ENCODE measurements at regions not wholly inside any gene's neighbourhood (a gene's known extent, or its start where the extent isn't known, plus 50 kb on each side); places are given as distances from the start of the nearest gene placed in this dataset.

DNA sequence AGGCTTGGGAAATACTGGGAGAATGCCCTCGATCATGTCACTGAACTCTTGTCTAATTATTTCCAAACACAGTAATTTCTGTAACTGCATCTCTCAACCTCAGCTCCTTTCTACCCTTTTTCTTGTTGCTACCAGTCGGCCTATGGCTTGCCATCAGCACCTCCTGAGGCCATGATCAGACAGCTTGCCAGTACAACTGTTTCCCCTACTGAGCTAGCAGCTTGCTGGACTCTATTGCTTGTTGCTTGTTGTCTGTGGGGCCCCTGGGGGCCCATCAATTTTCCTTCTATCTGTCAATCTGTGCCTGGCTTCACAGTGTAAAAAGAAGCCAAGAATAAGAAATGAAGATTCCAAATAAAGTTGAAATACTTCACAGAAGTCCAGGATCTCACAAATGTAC is 123.9 kb downstream of the OPN5 start:
- intact Hi-C loops (cut with micrococcal nuclease) (no loop called here), in situ Hi-C loops (cut with MboI) (no loop called here)
- ATAC-seq (no peak), FAIRE-seq (no peak), DNase-seq (ENCODE audit: extremely low read depth in 1 of 4, low spot score in 3 of 4) (no peak)
- TF ChIP-seq POLR2AphosphoS2 (IDR thresholded peaks at IDR 0.05; ENCODE audit: low read length) (no peak), KLF16 (IDR thresholded peaks at IDR 0.05) (no peak), ZC3H8 (IDR thresholded peaks at IDR 0.05) (no peak), POLR2B (IDR thresholded peaks at IDR 0.05; ENCODE audit: low read depth, partially characterized antibody) (no peak), KHSRP (IDR thresholded peaks at IDR 0.05) (no peak), HNRNPK (IDR thresholded peaks at IDR 0.05; ENCODE audit: low read depth, low read length, poor library complexity, severe bottlenecking) (no peak), HDAC8 (tag; IDR thresholded peaks at IDR 0.05) (no peak), SIN3A (IDR thresholded peaks at IDR 0.05; ENCODE audit: borderline replicate concordance in 2 of 2, control insufficient read depth in 1 of 2, low read depth in 2 of 2, low read length in 2 of 2) (no peak), TCF7 (IDR thresholded peaks at IDR 0.05; ENCODE audit: borderline replicate concordance) (no peak), SNIP1 (IDR thresholded peaks at IDR 0.05; ENCODE audit: low read depth) (no peak), HDAC1 (IDR thresholded peaks at IDR 0.05) (no peak), PHTF2 (CRISPR knock-in tag; IDR thresholded peaks at IDR 0.05) (no peak), MCM2 (IDR thresholded peaks at IDR 0.05; ENCODE audit: low read depth) (no peak)
- ChIA-PET CTCF (ENCODE audit: low intra/inter-chr PET ratio) (no interaction called here), POLR2A (interaction anchor here (1.0 kb wide), 1 partner anchor 17 kb away, joined by 4 read pairs; no protein-coding TSS in a partner anchor)
- no peaks in the 10 kb centered on the region for H3K27me3 ChIP-seq (ENCODE audit: control insufficient read depth in 2 of 2, insufficient read depth in 2 of 2, low read length in 2 of 2)
- H3K36me3 ChIP-seq (ENCODE audit: control insufficient read depth, insufficient read depth, low read length), result no peaks in the 10 kb centered on the region
- no peaks in the 10 kb centered on the region for H3K79me2 ChIP-seq (ENCODE audit: control insufficient read depth, insufficient read depth, low read length)
- no peak overlapping the region for H2AFZ ChIP-seq (ENCODE audit: low read depth, low read length)
- H3K9me3 ChIP-seq (replicated peaks; ENCODE audit: control insufficient read depth, insufficient read depth, low read depth, low read length), result no peaks in the 10 kb centered on the region
- no peak overlapping the region for H3K27ac ChIP-seq (ENCODE audit: extremely low read depth, low read depth, low read length)
- no peak overlapping the region for H3K4me2 ChIP-seq (ENCODE audit: insufficient read depth, low read length)
- no peaks in the 10 kb centered on the region for H3K9me1 ChIP-seq (ENCODE audit: control insufficient read depth, insufficient read depth, low read length)
- no TSS peak for BruUV-seq (replicated peaks)
- 0% methylated on average over 2 of the region's 2 CpGs for WGBS (ENCODE audit: insufficient coverage, low coverage, missing lambda C conversion rate)
- H4K20me1 ChIP-seq (replicated peaks; ENCODE audit: control insufficient read depth, insufficient read depth, low read length), result no peaks in the 10 kb centered on the region
- H3K9ac ChIP-seq (ENCODE audit: insufficient read depth in 1 of 2, low read depth in 2 of 2, low read length in 2 of 2), result no peak overlapping the region
- H3K4me3 ChIP-seq, result no peak overlapping the region
- no peaks in the 10 kb centered on the region for H3K4me1 ChIP-seq (replicated peaks in 1 of 2; ENCODE audit: control insufficient read depth in 2 of 2, insufficient read depth in 2 of 2, low read length in 2 of 2)
